ENCODE measurements at regions not wholly inside any gene's neighbourhood (a gene's known extent, or its start where the extent isn't known, plus 50 kb on each side); places are given as distances from the start of the nearest gene placed in this dataset.

DNA sequence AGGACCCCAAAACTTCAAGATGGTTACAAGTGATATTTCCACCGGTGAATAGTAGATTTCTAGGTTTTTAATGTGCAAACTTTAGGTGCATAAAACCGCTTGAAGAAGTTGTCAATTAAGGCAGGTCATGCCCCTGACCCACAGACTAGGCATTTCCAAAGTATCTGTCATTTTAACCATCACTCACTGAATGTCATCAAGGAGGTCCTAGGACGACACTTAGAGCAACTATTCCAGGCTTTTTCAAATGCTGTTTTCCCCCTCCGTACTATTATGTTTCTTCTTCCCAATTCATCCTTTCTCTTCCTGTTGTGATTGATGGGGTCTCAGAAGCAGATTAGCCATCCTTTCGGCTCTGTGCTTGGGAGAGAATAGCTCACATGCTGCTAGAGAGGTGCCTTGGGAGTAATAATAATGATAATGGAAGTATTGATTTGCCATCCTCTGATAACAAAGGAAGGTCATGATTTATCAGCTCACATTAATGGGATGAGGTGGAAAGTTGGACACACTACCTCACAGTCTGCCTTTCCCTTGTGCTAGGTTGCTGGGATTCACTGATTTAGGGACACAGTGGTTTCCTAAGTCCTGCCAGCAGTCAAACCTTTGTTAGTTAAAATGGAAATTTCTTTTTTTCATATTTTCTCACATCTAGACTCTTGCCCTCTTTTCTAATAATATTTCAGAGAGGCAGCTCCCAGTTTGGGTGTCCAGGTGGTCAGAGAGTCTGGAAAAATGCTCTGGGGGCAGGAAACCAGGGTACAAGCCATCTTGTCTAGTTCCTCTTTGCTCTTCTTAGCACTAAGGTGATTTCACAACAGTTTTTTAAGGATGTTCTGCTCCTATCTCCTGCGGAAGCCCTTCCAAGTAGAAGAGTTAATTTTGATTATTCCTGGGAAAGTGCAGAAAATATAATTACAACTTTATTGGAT lies 67.0 kb downstream of the PTTG1 start:
- Histone ChIP-seq H3K9ac (ENCODE audit: low read length) (no peak overlapping the region), H3K79me2 (ENCODE audit: insufficient read depth, low read length) (no peaks in the 10 kb centered on the region), H3K4me1 (ENCODE audit: insufficient read depth, low read length) (no peaks in the 10 kb centered on the region), H3K27ac (ENCODE audit: low read depth, low read length) (no peak overlapping the region), H3K9me3 (ENCODE audit: insufficient read depth, low read depth, low read length) (no peaks in the 10 kb centered on the region), H3K36me3 (ENCODE audit: insufficient read depth, low read length) (no peaks in the 10 kb centered on the region), H3K4me2 (ENCODE audit: low read length) (no peak overlapping the region), H2AFZ (ENCODE audit: low read depth, low read length) (no peak overlapping the region), H3K4me3 (ENCODE audit: insufficient read depth, low read depth, low read length) (no peak overlapping the region), H4K20me1 (ENCODE audit: insufficient read depth, low read length) (no peaks in the 10 kb centered on the region), H3K27me3 (ENCODE audit: insufficient read depth, low read length) (no peaks in the 10 kb centered on the region)
- Mint-ChIP-seq H3K27me3 (ENCODE audit: low read depth, unreplicated experiment) (no peaks in the 10 kb centered on the region), H3K27ac (ENCODE audit: unreplicated experiment) (no peak overlapping the region), H3K4me1 (ENCODE audit: low read depth, unreplicated experiment) (no peaks in the 10 kb centered on the region), H3K36me3 (ENCODE audit: low read depth, unreplicated experiment) (no peaks in the 10 kb centered on the region), H3K4me3 (ENCODE audit: unreplicated experiment) (no peak overlapping the region), H3K9me3 (ENCODE audit: unreplicated experiment) (no peaks in the 10 kb centered on the region)
- TF ChIP-seq, protein P1, sequence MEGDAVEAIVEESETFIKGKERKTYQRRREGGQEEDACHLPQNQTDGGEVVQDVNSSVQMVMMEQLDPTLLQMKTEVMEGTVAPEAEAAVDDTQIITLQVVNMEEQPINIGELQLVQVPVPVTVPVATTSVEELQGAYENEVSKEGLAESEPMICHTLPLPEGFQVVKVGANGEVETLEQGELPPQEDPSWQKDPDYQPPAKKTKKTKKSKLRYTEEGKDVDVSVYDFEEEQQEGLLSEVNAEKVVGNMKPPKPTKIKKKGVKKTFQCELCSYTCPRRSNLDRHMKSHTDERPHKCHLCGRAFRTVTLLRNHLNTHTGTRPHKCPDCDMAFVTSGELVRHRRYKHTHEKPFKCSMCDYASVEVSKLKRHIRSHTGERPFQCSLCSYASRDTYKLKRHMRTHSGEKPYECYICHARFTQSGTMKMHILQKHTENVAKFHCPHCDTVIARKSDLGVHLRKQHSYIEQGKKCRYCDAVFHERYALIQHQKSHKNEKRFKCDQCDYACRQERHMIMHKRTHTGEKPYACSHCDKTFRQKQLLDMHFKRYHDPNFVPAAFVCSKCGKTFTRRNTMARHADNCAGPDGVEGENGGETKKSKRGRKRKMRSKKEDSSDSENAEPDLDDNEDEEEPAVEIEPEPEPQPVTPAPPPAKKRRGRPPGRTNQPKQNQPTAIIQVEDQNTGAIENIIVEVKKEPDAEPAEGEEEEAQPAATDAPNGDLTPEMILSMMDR (IDR thresholded peaks at IDR 0.05; ENCODE audit: insufficient read depth, low read depth, low read length) = no peak
- no peak for TF ChIP-seq EZH2 (IDR thresholded peaks at IDR 0.05; ENCODE audit: insufficient read depth, low read length)
- DNase-seq (ENCODE audit: low read depth) = no peak
- no peak for FAIRE-seq

DNA sequence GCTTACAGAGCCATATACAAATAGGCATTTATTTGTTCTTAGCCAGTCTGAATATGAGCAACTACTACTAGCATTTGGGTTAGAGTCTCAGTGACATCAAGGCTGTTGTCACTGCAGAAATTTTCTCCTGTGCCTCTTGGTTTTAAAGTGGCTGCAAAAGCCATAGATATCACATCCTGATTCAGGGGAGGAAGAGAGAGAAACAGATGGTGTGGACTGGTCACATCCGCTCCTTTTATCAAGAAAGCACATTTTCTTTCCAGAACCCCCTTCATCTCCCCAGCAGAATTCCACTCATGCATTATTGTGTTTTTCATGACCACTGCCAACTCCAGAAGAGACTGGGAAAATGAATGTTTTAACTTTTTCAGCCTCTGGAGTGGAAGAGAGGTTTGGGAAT lies 69.8 kb downstream of the PTTG1 start:
- DNase-seq (ENCODE audit: low read depth) (no peak), FAIRE-seq (no peak)
- Histone ChIP-seq H3K27ac (ENCODE audit: low read depth, low read length) (no peak overlapping the region), H3K4me3 (ENCODE audit: insufficient read depth, low read depth, low read length) (no peak overlapping the region), H3K4me2 (ENCODE audit: low read length) (no peak overlapping the region), H3K9me3 (ENCODE audit: insufficient read depth, low read depth, low read length) (no peaks in the 10 kb centered on the region), H3K9ac (ENCODE audit: low read length) (no peak overlapping the region), H2AFZ (ENCODE audit: low read depth, low read length) (no peak overlapping the region), H3K4me1 (ENCODE audit: insufficient read depth, low read length) (no peaks in the 10 kb centered on the region), H4K20me1 (ENCODE audit: insufficient read depth, low read length) (no peaks in the 10 kb centered on the region), H3K36me3 (ENCODE audit: insufficient read depth, low read length) (no peaks in the 10 kb centered on the region), H3K27me3 (ENCODE audit: insufficient read depth, low read length) (no peaks in the 10 kb centered on the region), H3K79me2 (ENCODE audit: insufficient read depth, low read length) (no peaks in the 10 kb centered on the region)
- Mint-ChIP-seq H3K27me3 (ENCODE audit: low read depth, unreplicated experiment) (no peaks in the 10 kb centered on the region), H3K9me3 (ENCODE audit: unreplicated experiment) (no peaks in the 10 kb centered on the region), H3K4me3 (ENCODE audit: unreplicated experiment) (no peak overlapping the region), H3K36me3 (ENCODE audit: low read depth, unreplicated experiment) (no peaks in the 10 kb centered on the region), H3K27ac (ENCODE audit: unreplicated experiment) (no peak overlapping the region), H3K4me1 (ENCODE audit: low read depth, unreplicated experiment) (peaks cover under 1% of the 10 kb centered on the region)
- TF ChIP-seq, protein P1 (IDR thresholded peaks at IDR 0.05; ENCODE audit: insufficient read depth, low read depth, low read length) = no peak
- TF ChIP-seq EZH2 (IDR thresholded peaks at IDR 0.05; ENCODE audit: insufficient read depth, low read length) = no peak

DNA sequence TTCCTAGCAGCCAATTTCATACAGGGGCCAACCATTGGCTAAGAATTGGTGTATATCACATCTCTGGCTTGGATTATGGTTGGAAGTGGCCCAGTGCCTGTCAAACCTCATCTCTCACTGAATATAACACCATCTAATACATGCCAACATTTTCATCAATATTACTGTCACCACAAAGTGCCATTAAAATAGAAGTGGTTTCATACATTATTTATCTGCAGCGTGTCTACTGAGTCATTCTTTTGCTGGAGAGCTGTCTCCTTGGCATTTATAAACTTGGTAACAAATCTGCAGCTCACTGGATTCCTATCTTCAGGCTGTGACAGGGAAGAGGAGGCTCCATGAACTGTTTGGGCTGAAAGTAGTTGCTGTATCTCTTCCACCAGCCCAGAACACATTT lies 70.9 kb downstream of the PTTG1 start:
- Mint-ChIP-seq H3K4me1 (ENCODE audit: low read depth, unreplicated experiment) (peaks cover 6% of the 10 kb centered on the region), H3K4me3 (ENCODE audit: unreplicated experiment) (no peak overlapping the region), H3K36me3 (ENCODE audit: low read depth, unreplicated experiment) (no peaks in the 10 kb centered on the region), H3K27ac (ENCODE audit: unreplicated experiment) (no peak overlapping the region), H3K27me3 (ENCODE audit: low read depth, unreplicated experiment) (no peaks in the 10 kb centered on the region), H3K9me3 (ENCODE audit: unreplicated experiment) (no peaks in the 10 kb centered on the region)
- Histone ChIP-seq H3K27ac (ENCODE audit: low read depth, low read length) (no peak overlapping the region), H3K79me2 (ENCODE audit: insufficient read depth, low read length) (no peaks in the 10 kb centered on the region), H3K4me2 (ENCODE audit: low read length) (no peak overlapping the region), H3K9ac (ENCODE audit: low read length) (no peak overlapping the region), H4K20me1 (ENCODE audit: insufficient read depth, low read length) (no peaks in the 10 kb centered on the region), H3K36me3 (ENCODE audit: insufficient read depth, low read length) (no peaks in the 10 kb centered on the region), H3K27me3 (ENCODE audit: insufficient read depth, low read length) (no peaks in the 10 kb centered on the region), H2AFZ (ENCODE audit: low read depth, low read length) (no peak overlapping the region), H3K4me3 (ENCODE audit: insufficient read depth, low read depth, low read length) (no peak overlapping the region), H3K9me3 (ENCODE audit: insufficient read depth, low read depth, low read length) (no peaks in the 10 kb centered on the region), H3K4me1 (ENCODE audit: insufficient read depth, low read length) (no peaks in the 10 kb centered on the region)
- TF ChIP-seq, protein P1 (IDR thresholded peaks at IDR 0.05; ENCODE audit: insufficient read depth, low read depth, low read length) = no peak
- no peak for TF ChIP-seq EZH2 (IDR thresholded peaks at IDR 0.05; ENCODE audit: insufficient read depth, low read length)
- FAIRE-seq = peak; percentile 65
- DNase-seq (ENCODE audit: low read depth) = peak; percentile 26

Measured in astrocyte (in vitro differentiated cells and primary cell).